H1 (cell line): ENCODE measurements at regions not wholly inside any gene's neighbourhood (a gene's known extent, or its start where the extent isn't known, plus 50 kb on each side); places are given as distances from the start of the nearest gene placed in this dataset.
"Not testable (repeated sequence)": the region's sequence is repeated elsewhere in the genome, so short reads cannot be mapped to it uniquely, and the experiment has no call there.

ENCODE experiments used
- CHD2 ChIP-seq: IDR thresholded peaks from 2 replicates; pipeline ENCODE4 v1.6.1; 2012; ENCODE audit warnings: low read length, improper control_type of control experiment
- CTCF ChIP-seq, 3 experiments: IDR thresholded peaks; 1 replicate in 2 of 3; 2 replicates in 1 of 3; pipeline versions ENCODE4 v1.5.1 to v1.6.1; 2011; ENCODE audit warnings: low read length in 3 of 3, mild to moderate bottlenecking in 3 of 3, inconsistent platforms in 2 of 3, low read depth in 1 of 3, moderate library complexity in 1 of 3; ENCODE audit not compliant: insufficient read depth in 1 of 3; ENCODE audit errors: control extremely low read depth in 1 of 3
- EP300 ChIP-seq, 2 experiments: IDR thresholded peaks; 1 replicate in 1 of 2; 2 replicates in 1 of 2; pipeline ENCODE4 v1.6.1; 2011 to 2012; ENCODE audit warnings: low read depth in 2 of 2, low read length in 2 of 2, mild to moderate bottlenecking in 2 of 2, borderline replicate concordance in 1 of 2, inconsistent platforms in 1 of 2, moderate library complexity in 1 of 2
- JUND ChIP-seq: IDR thresholded peaks from 2 replicates; pipeline ENCODE4 v1.6.1; 2011; ENCODE audit warnings: mild to moderate bottlenecking, improper control_type of control experiment, low read length
- KDM1A ChIP-seq: fragments of 200-600, 300-600 bp; sonication (generic); IDR thresholded peaks from 2 replicates; pipeline ENCODE4 v1.7.1; 2016; ENCODE audit warnings: mild to moderate bottlenecking, low read length, borderline replicate concordance
- PHF8 ChIP-seq: fragments of 200-600 bp; sonication (generic); conservative IDR thresholded peaks from 2 replicates; pipeline ENCODE4 v1.7.1; 2012; ENCODE audit warnings: low read depth, mild to moderate bottlenecking, inconsistent platforms, low read length, moderate library complexity
- POLR2A ChIP-seq, 2 experiments: IDR thresholded peaks; 1 replicate in 1 of 2; 2 replicates in 1 of 2; pipeline ENCODE4 v1.6.1; 2011; ENCODE audit warnings: low read depth in 2 of 2, low read length in 2 of 2, mild to moderate bottlenecking in 2 of 2; ENCODE audit errors: control extremely low read depth in 1 of 2
- RAD21 ChIP-seq, 2 experiments: IDR thresholded peaks in 1 of 2; conservative IDR thresholded peaks in 1 of 2; 2 replicates each; pipeline ENCODE4 v1.6.1; 2011; ENCODE audit warnings: low read depth in 2 of 2, low read length in 2 of 2, improper control_type of control experiment in 1 of 2, inconsistent platforms in 1 of 2, mild to moderate bottlenecking in 1 of 2, moderate library complexity in 1 of 2
- SP2 ChIP-seq: IDR thresholded peaks from 2 replicates; pipeline ENCODE4 v1.6.1; 2012; ENCODE audit warnings: mild to moderate bottlenecking, low read length, inconsistent platforms
- TEAD4 ChIP-seq: IDR thresholded peaks from 2 replicates; pipeline ENCODE4 v1.6.1; 2012; ENCODE audit warnings: low read depth, low read length, inconsistent platforms, mixed read lengths
- USF2 ChIP-seq: IDR thresholded peaks from 2 replicates; pipeline ENCODE4 v1.6.1; 2011; ENCODE audit warnings: low read length, improper control_type of control experiment
- YY1 ChIP-seq: IDR thresholded peaks from 2 replicates; pipeline ENCODE4 v1.6.1; 2011; ENCODE audit warnings: low read depth, mild to moderate bottlenecking, low read length

- TF ChIP-seq POLR2A (IDR thresholded peaks at IDR 0.05; ENCODE audit: control extremely low read depth in 1 of 2, low read depth in 2 of 2, low read length in 2 of 2); CHD2; CTCF (IDR thresholded peaks at IDR 0.05; ENCODE audit: control extremely low read depth in 1 of 3, insufficient read depth in 1 of 3, low read depth in 1 of 3, low read length in 3 of 3); PHF8; YY1; RAD21 (IDR thresholded peaks at IDR 0.05 in 1 of 2, conservative IDR thresholded peaks at IDR 0.05 in 1 of 2; ENCODE audit: low read depth in 2 of 2, low read length in 2 of 2); KDM1A; TEAD4; EP300 (IDR thresholded peaks at IDR 0.05; ENCODE audit: borderline replicate concordance in 1 of 2, low read depth in 2 of 2, low read length in 2 of 2); JUND; USF2; SP2: not testable (repeated sequence)
These were observed 206.3 kb downstream of the BCAS1 start for GRCh38 chr20:53863923-53864641.
